GM12872 (cell line): ENCODE measurements at regions not wholly inside any gene's neighbourhood (a gene's known extent, or its start where the extent isn't known, plus 50 kb on each side); places are given as distances from the start of the nearest gene placed in this dataset.

Experiments
- TF ChIP-seq, protein P1 (sequence below): IDR thresholded peaks from 3 replicates; pipeline ENCODE4 v1.5.1; 2011; ENCODE audit warnings: low read depth, mild to moderate bottlenecking, low read length, moderate library complexity; ENCODE audit not compliant: insufficient read depth

DNA sequence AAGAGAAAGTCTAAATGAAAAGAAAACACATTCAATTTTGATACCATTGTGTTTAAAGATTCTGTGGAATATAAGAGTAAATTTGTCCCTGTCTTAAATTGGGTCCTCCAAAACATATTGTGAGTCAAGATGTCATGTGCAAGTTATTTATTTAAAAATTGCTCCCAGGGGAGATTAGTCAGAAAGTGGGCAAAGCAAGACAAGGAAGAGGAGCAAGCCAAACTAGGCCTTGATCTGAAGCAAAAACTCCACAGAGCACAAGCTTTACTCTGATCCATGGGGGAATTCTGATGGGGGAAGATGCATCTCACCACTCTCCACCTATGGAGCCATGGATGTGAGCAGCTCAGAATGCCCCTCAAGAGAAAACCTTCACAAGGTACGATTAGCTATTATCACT, 342.8 kb upstream of the IL12A start:
- TF ChIP-seq, protein P1, sequence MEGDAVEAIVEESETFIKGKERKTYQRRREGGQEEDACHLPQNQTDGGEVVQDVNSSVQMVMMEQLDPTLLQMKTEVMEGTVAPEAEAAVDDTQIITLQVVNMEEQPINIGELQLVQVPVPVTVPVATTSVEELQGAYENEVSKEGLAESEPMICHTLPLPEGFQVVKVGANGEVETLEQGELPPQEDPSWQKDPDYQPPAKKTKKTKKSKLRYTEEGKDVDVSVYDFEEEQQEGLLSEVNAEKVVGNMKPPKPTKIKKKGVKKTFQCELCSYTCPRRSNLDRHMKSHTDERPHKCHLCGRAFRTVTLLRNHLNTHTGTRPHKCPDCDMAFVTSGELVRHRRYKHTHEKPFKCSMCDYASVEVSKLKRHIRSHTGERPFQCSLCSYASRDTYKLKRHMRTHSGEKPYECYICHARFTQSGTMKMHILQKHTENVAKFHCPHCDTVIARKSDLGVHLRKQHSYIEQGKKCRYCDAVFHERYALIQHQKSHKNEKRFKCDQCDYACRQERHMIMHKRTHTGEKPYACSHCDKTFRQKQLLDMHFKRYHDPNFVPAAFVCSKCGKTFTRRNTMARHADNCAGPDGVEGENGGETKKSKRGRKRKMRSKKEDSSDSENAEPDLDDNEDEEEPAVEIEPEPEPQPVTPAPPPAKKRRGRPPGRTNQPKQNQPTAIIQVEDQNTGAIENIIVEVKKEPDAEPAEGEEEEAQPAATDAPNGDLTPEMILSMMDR: no peak

DNA sequence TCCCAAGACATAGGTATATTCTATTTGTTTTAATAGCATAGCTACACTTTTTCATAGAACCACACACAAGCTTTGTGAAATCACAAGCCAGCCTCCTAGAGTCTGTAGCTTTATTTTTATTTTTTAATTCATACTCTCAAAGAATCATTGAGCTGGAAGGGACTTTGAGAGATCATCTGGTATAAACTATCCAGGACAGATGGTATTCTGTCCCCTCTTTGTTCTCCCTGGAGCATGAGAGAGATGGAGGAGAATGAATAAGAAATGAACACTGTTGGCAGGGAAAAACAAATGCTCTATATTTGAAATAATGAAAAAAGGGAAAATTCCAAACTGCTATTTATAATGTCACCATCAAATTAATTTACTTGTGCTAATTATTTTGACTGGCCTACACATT, 338.7 kb upstream of the IL12A start:
- TF ChIP-seq, protein P1: no peak

- TF ChIP-seq, protein P1: no peak
Measured at GRCh38 chr3:159650726-159651125, 337.9 kb upstream of the IL12A start.

DNA sequence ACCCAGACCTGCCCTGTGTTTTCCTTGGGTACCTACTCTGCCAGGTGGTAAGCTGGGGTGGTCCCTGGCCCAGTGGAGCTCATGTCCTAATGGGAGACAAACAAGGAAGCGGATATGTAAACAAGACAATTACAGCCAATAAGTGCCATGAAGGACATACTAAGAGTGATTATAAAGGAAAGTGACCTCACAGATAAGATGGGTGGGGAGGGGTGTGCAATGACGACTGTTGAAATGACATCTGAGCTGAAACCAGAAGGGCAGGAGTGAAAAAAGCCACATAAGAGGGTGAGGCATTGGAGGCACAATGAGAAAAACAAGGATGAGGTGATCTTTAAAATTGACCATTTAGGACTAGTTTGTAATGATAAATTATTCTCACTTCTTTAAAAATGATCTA, 336.2 kb upstream of the IL12A start:
- TF ChIP-seq, protein P1: no peak

- TF ChIP-seq, protein P1: no peak
Measured at GRCh38 chr3:159654183-159655134, 334.2 kb upstream of the IL12A start.

DNA sequence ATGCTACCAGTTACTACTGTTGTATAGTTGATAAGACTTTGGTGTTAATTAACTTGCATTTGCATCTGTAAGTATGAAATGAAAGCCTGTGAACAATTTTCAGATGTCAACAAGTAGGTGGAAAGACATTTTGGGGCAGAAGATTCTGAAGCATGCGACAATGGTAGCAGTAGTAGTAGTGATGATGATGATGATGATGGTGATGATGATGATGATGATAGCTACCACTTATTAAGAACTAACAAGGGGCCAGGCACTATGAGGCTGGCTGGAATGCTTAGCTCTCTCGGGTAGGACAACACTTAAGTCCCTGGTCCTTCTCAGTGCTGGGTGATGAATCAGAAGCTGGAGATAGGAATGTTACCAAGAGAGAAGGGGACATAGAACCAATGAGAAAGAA, 333.4 kb upstream of the IL12A start:
- TF ChIP-seq, protein P1: no peak

- TF ChIP-seq, protein P1: no peak
Measured at GRCh38 chr3:159657176-159657575, 331.5 kb upstream of the IL12A start.
